GM19328 (cell line): ENCODE measurements at regions not wholly inside any gene's neighbourhood (a gene's known extent, or its start where the extent isn't known, plus 50 kb on each side); places are given as distances from the start of the nearest gene placed in this dataset.
"Not testable (repeated sequence)": the region's sequence is repeated elsewhere in the genome, so short reads cannot be mapped to it uniquely, and the experiment has no call there.

Experiments used
- ATAC-seq: cut with Tn5 transposase; IDR thresholded peaks from one replicate; pipeline ENCODE4 v1.9.1; 2021; ENCODE audit warnings: mild to moderate bottlenecking, moderate library complexity; ENCODE audit not compliant: unreplicated experiment

DNA sequence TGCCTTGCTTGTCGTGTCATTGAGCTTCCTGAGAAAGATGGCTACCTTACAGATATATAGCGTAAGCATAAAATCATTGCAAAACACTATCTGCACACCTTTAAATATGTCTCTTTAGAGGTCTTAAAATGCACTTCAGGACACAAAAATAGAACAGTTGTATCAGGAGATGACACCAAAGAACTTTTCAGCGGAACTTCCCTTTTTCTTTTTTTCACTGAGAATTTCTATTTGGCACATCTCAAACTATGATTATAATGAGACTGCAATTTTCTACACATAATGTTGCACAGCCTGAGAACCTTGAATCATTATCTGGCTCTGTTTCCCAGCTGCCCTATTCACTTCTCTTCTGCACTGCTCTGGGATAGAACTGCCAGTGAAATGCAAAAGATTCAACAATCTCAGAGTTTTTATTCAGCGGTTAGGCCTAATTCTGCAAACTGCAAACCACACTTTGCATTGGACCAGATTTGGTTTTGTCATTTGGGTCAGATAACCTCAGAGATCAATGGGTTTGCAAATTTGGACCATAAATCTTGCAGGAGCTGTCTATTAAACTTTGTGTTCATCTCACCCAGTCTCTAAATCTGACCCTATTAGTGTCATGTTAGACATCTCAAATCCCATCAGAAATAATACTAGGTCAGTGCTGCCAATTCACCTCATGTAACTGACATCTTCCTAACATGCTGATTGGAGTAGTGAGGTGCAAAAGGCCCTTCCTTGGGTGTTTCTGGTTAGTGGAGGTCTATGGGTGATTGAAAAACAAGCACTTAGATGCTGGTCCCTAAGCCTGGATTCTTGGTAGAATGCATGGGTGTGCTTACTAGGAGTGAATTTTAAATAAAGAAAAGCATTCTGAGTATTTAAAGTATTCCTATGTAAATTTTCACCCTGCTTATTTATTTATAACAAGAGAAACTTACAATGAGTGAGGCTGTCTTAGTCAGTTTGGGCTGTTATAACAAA lies 382.7 kb downstream of the UTRN start:
- no peak for ATAC-seq

- not testable (repeated sequence) for ATAC-seq
These were observed 385.1 kb downstream of the UTRN start for GRCh38 chr6:144670259-144670658.

DNA sequence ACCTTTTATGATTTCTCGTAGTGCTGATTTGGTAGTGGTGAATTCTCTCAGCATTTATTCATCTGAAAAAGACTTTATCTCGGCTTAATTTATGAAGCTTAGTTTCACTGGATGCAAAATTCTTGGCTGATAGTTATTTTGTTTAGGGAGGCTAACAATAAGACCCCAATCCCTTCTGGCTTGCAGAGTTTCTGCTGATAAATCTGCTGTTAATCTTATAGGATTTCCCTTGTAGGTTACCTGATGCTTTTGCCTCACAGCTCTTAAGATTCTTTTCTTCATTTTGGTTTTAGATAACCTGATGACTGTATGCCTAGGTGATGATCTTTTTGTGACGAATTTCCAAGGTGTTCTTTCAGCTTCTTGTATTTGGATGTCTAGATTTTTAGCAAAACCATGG lies 388.7 kb downstream of the UTRN start:
- ATAC-seq = no peak

GRCh38 chr6:144675231-144675861 lies 390.2 kb downstream of the UTRN start:
- ATAC-seq = no peak

DNA sequence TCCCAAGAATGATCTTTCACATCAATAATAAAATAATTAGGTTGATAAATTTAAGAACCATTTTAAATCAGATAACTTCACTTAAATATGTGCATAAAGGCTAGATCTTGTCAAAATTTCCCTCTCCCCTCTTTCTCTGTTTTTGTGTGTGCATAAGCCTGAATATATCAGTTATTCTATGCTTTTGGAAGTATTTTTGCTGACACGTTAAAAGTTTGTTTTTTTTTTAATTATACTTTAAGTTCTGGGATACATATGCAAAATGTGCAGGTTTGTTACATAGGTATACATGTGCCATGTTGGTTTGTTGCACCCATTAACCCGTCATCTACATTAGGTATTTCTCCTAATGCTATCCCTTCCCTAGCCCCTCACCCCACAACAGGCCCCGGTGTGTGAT lies 391.2 kb downstream of the UTRN start:
- ATAC-seq = not testable (repeated sequence)

DNA sequence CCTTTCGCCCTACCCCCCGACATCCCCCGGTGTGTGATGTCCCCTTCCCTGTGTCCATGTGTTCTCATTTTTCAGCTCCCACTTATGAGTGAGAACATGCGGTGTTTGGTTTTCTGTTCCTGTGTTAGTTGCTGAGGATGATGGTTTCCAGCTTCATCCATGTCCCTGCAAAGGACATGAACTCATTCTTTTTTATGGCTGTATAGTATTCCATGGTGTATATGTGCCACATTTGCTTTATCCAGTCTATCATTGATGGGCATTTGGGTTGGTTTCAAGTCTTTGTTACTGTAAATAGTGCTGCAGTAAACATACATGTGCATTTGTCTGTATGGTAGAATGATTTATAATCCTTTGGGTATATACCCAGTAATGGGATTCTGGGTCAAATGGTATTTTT lies 392.1 kb downstream of the UTRN start:
- not testable (repeated sequence) for ATAC-seq

DNA sequence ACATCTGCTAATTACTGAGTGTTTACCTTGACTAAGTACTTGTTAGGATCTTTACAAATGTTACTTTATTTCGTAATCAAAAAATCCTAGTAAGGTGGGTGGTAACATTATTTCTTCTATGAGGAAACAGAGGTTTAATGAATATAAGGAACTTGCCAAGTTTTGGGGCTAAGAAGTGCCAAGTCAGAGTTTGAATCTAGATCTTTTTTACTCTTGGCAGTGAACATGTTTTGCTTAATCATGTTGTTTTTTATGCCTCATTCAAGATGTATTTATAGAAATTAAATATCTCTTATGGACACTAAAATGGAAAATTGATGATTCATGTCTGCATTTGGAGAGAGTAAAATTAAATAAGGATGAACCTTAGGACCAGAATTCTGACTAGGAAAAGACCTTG lies 393.7 kb downstream of the UTRN start:
- no peak for ATAC-seq

- ATAC-seq = no peak
These were observed 396.2 kb downstream of the UTRN start for GRCh38 chr6:144681334-144681733.

- no peak for ATAC-seq
These were observed 398.3 kb downstream of the UTRN start for GRCh38 chr6:144683216-144684070.

- no peak for ATAC-seq
These were observed 403.6 kb downstream of the UTRN start for GRCh38 chr6:144688713-144689112.

DNA sequence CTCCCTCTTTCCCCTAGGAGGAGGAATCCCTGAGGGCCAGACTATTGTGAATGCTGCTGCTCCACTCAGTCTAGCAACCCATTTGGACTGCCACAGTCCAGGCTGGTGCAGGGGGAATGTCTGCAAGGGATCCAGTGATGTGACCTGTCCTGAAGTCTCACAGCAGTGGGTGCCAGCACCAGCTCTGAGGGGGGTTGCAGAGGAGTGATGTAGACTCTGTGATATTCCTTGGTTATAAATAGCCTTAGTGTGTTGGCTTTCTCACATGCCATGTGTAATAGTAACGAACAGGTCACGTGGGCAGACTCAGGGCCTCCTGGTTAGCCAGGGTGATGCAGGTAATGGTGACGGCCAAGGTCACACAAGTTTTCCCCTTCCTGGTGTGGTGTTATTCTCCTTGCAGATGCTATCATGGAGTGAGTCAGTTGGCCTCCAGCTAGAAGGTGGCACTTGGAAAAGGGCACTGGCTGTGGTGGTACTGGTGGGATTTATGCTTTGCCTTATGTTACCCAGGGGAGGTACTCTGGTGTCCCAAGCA lies 404.4 kb downstream of the UTRN start:
- ATAC-seq = no peak

GRCh38 chr6:144690133-144690532 lies 405.0 kb downstream of the UTRN start:
- no peak for ATAC-seq

DNA sequence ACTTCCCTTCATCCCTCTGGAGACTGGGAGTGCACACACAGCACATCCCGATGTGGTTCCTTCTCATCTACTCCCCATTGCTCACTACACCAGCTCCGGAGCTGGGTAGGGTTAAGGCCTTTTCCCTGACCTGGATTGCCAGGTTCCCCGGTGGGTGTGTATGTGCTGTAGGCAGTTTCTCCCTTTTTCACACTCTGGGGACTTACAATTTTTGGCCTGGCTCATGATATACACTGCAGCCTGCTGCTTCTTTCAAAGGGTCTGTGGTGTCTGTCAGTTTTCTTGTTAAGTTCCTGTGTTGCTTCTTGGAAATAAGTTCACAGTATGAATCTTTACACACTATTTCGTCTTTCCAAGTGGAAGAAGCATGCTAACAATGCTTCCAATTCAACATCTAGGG lies 405.5 kb downstream of the UTRN start:
- ATAC-seq = no peak

DNA sequence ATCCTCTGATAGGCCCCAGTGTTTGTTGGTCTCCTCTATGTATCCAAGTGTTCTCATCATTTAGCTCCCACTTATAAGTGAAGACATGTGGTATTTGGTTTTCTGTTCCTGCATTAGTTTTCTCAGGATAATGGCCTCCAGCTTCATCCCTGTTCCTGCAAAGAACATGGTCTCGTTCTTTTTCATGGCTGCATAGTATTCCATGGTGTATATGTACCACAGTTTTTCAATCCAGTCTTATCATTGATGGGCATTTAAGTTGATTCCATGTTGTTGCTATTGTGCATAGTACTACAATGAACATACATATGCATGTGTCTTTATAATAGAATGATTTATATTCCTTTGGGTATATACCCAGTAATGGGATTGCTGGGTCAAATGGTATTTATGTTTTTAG lies 406.9 kb downstream of the UTRN start:
- ATAC-seq = not testable (repeated sequence)

DNA sequence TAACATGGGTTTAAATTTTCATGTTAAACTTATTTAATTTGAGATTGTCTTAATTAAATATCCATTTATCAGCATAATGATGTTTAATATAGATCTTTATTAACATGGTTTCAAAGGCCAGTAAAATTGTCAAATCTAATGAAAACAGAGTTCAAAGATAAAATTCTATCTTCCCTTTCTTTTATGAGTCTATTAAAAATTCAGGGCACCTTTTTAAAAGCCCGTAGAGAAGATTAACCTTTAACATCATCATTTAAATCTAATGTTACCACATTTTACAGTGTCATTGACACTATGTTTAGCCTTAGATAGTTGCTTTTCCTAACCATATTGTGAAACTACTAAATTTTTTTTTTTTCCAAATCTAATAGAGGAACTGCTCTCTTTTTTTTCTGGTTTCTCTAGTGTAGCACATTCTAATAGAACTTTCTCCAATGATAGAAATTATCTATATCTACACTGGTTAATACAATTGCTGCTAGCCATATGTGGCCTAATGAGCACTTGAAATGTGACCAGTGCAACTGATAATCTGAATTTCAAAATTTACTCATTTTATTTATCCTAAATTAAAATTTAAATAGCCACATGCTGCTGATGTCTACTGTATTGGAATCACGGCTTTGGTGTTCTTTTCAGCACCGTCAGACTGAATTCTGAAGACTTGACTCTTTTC lies 410.9 kb downstream of the UTRN start:
- no peak for ATAC-seq

DNA sequence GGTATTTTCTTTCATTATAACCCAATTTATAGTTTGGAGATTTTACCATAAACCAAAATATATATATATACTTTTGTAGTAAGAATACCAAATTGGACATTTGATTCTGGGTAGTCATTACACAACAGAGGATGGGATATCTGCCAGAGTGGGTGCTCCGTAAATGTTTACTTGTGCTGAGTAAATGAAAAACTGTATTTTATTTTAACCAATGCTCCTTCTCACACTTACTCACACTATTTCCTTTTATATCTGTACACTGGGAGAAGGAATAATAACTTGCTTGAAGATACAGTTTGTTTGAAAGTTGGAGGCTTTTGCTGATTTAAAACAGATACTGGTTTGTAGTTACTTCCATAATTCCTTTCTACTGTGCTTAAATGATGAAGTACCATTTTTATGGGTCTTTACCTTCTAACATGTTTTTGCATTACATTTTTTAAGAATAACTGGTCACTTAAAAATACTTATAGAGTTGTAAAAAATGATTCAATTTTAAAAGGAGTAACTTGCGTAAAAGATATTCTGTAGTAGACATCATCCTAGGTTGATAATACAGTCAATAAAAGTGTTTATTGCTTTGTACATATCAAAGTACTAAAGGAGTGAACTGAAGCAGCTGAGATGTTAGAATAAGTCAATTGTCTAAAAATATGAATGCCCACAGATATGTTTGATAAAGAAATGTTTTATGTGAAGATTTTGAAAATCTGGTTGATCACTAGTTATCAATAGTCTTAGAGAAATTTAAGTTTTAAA lies 411.7 kb downstream of the UTRN start:
- ATAC-seq = no peak

DNA sequence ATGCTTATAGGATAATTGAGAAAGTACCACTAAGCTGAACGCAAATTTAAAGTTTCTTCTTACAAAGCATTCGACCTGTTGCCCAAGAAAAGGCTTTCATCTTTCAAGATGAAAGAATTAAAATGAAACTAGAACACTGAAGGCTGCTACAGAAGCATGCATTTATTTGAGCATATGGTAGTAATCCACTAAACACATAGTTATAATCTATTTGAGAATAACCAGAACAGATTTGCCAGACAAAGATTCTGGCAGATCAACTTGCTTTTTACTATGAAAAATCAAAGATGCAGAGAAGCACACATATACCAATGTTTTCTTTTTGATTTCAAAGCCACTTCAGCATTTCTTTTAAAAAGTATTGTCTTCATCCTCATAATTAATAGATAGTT lies 412.2 kb downstream of the UTRN start:
- no peak for ATAC-seq

- no peak for ATAC-seq
These were observed 412.7 kb downstream of the UTRN start for GRCh38 chr6:144697801-144698200.

DNA sequence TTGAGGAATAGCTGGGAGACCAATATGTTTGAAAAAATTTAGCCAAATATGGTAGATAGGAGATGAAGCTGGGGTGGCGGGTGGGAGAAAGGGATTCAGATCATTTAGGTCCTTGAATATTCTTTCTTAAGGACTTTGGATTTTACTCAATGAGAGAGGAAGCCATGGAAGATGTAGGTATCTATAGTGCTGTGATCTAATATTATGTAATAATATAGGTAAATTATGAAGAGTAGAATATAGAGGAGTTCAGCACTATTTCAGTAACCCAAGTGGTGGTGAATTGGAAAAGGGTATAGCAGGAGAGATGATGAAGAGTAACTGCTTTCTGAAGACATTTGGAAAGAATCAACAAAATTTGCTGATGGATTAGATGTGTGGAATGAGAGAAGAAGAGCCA lies 417.6 kb downstream of the UTRN start:
- no peak for ATAC-seq

DNA sequence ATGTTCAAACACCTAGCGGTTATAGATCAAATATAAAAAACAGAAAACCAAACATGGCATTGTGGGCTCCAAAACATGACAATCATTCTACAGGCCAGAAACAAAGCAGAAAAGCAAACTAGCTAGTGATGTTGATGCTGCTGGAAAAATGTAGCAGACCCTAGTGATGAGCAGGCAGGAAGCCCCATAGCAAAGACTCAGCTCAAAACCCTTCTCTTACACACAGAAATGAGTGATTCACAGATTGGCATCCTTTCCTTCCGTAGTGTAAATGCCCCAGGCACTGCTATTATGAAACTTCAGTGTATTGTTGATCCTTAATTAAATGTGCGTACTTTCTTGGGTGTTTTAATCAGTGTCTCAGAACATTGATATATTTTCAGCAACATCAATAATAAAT lies 425.1 kb downstream of the UTRN start:
- no peak for ATAC-seq
